ENCODE measurements at regions not wholly inside any gene's neighbourhood (a gene's known extent, or its start where the extent isn't known, plus 50 kb on each side); places are given as distances from the start of the nearest gene placed in this dataset.

- H3K27me3 ChIP-seq (ENCODE audit: insufficient read depth, low read length), result no peaks in the 10 kb centered on the region
- H3K36me3 ChIP-seq (ENCODE audit: insufficient read depth, low read length), result no peaks in the 10 kb centered on the region
- H3K4me1 ChIP-seq (ENCODE audit: insufficient read depth, low read length), result peaks cover 11% of the 10 kb centered on the region
- peaks cover 2% of the 10 kb centered on the region for H3K9me3 ChIP-seq (ENCODE audit: low read length)
- H2AFZ ChIP-seq (ENCODE audit: low read depth, low read length), result no peak overlapping the region
- H3K4me3 ChIP-seq (ENCODE audit: low read length), result no peak overlapping the region
Measured at GRCh38 chr7:114264023-114264422, 150.6 kb upstream of the FOXP2 start.

GRCh38 chr7:114263219-114263618 lies 151.4 kb upstream of the FOXP2 start:
- H3K9me3 ChIP-seq (ENCODE audit: low read length), result peaks cover 2% of the 10 kb centered on the region
- H2AFZ ChIP-seq (ENCODE audit: low read depth, low read length), result no peak overlapping the region
- no peak overlapping the region for H3K4me3 ChIP-seq (ENCODE audit: low read length)
- H3K36me3 ChIP-seq (ENCODE audit: insufficient read depth, low read length), result no peaks in the 10 kb centered on the region
- no peaks in the 10 kb centered on the region for H3K27me3 ChIP-seq (ENCODE audit: insufficient read depth, low read length)
- peaks cover 11% of the 10 kb centered on the region for H3K4me1 ChIP-seq (ENCODE audit: insufficient read depth, low read length)

- Histone ChIP-seq H2AFZ (ENCODE audit: low read depth, low read length) (no peak overlapping the region), H3K36me3 (ENCODE audit: insufficient read depth, low read length) (no peaks in the 10 kb centered on the region), H3K27me3 (ENCODE audit: insufficient read depth, low read length) (no peaks in the 10 kb centered on the region), H3K4me3 (ENCODE audit: low read length) (no peak overlapping the region), H3K4me1 (ENCODE audit: insufficient read depth, low read length) (no peaks in the 10 kb centered on the region), H3K9me3 (ENCODE audit: low read length) (peaks cover 6% of the 10 kb centered on the region)
Measured at GRCh38 chr7:114255404-114255841, 159.2 kb upstream of the FOXP2 start.

- Histone ChIP-seq H3K27me3 (ENCODE audit: insufficient read depth, low read length) (no peaks in the 10 kb centered on the region), H3K4me3 (ENCODE audit: low read length) (no peak overlapping the region), H2AFZ (ENCODE audit: low read depth, low read length) (no peak overlapping the region), H3K36me3 (ENCODE audit: insufficient read depth, low read length) (no peaks in the 10 kb centered on the region), H3K9me3 (ENCODE audit: low read length) (no peaks in the 10 kb centered on the region), H3K4me1 (ENCODE audit: insufficient read depth, low read length) (peaks cover 4% of the 10 kb centered on the region)
Measured at GRCh38 chr7:114243646-114244045, 171.0 kb upstream of the FOXP2 start.

- peaks cover 4% of the 10 kb centered on the region for H3K4me1 ChIP-seq (ENCODE audit: insufficient read depth, low read length)
- H3K4me3 ChIP-seq (ENCODE audit: low read length), result no peak overlapping the region
- no peaks in the 10 kb centered on the region for H3K9me3 ChIP-seq (ENCODE audit: low read length)
- H3K36me3 ChIP-seq (ENCODE audit: insufficient read depth, low read length), result no peaks in the 10 kb centered on the region
- no peak overlapping the region for H2AFZ ChIP-seq (ENCODE audit: low read depth, low read length)
- no peaks in the 10 kb centered on the region for H3K27me3 ChIP-seq (ENCODE audit: insufficient read depth, low read length)
Measured at GRCh38 chr7:114242992-114243507, 171.6 kb upstream of the FOXP2 start.

GRCh38 chr7:114229246-114229645 lies 185.4 kb upstream of the FOXP2 start:
- H3K4me1 ChIP-seq (ENCODE audit: insufficient read depth, low read length), result no peaks in the 10 kb centered on the region
- H2AFZ ChIP-seq (ENCODE audit: low read depth, low read length), result no peak overlapping the region
- peaks cover 4% of the 10 kb centered on the region for H3K9me3 ChIP-seq (ENCODE audit: low read length)
- no peaks in the 10 kb centered on the region for H3K36me3 ChIP-seq (ENCODE audit: insufficient read depth, low read length)
- no peak overlapping the region for H3K4me3 ChIP-seq (ENCODE audit: low read length)
- no peaks in the 10 kb centered on the region for H3K27me3 ChIP-seq (ENCODE audit: insufficient read depth, low read length)

GRCh38 chr7:114225784-114226183 lies 188.8 kb upstream of the FOXP2 start:
- Histone ChIP-seq H3K4me3 (ENCODE audit: low read length) (no peak overlapping the region), H3K9me3 (ENCODE audit: low read length) (peaks cover 2% of the 10 kb centered on the region), H3K27me3 (ENCODE audit: insufficient read depth, low read length) (no peaks in the 10 kb centered on the region), H3K36me3 (ENCODE audit: insufficient read depth, low read length) (no peaks in the 10 kb centered on the region), H3K4me1 (ENCODE audit: insufficient read depth, low read length) (no peaks in the 10 kb centered on the region), H2AFZ (ENCODE audit: low read depth, low read length) (no peak overlapping the region)

GRCh38 chr7:114218283-114218682 lies 196.3 kb upstream of the FOXP2 start:
- H3K4me1 ChIP-seq (ENCODE audit: insufficient read depth, low read length), result peaks cover 5% of the 10 kb centered on the region
- no peak overlapping the region for H3K4me3 ChIP-seq (ENCODE audit: low read length)
- no peaks in the 10 kb centered on the region for H3K9me3 ChIP-seq (ENCODE audit: low read length)
- H3K27me3 ChIP-seq (ENCODE audit: insufficient read depth, low read length), result no peaks in the 10 kb centered on the region
- H2AFZ ChIP-seq (ENCODE audit: low read depth, low read length), result no peak overlapping the region
- H3K36me3 ChIP-seq (ENCODE audit: insufficient read depth, low read length), result no peaks in the 10 kb centered on the region

- H3K9me3 ChIP-seq (ENCODE audit: low read length), result no peaks in the 10 kb centered on the region
- H2AFZ ChIP-seq (ENCODE audit: low read depth, low read length), result no peak overlapping the region
- H3K4me3 ChIP-seq (ENCODE audit: low read length), result no peak overlapping the region
- no peaks in the 10 kb centered on the region for H3K36me3 ChIP-seq (ENCODE audit: insufficient read depth, low read length)
- H3K4me1 ChIP-seq (ENCODE audit: insufficient read depth, low read length), result peaks cover 5% of the 10 kb centered on the region
- H3K27me3 ChIP-seq (ENCODE audit: insufficient read depth, low read length), result no peaks in the 10 kb centered on the region
Measured at GRCh38 chr7:114217026-114217806, 197.4 kb upstream of the FOXP2 start.

- Histone ChIP-seq H3K27me3 (ENCODE audit: insufficient read depth, low read length) (no peaks in the 10 kb centered on the region), H3K4me1 (ENCODE audit: insufficient read depth, low read length) (peaks cover 5% of the 10 kb centered on the region), H2AFZ (ENCODE audit: low read depth, low read length) (no peak overlapping the region), H3K9me3 (ENCODE audit: low read length) (peaks cover 2% of the 10 kb centered on the region), H3K4me3 (ENCODE audit: low read length) (no peak overlapping the region), H3K36me3 (ENCODE audit: insufficient read depth, low read length) (no peaks in the 10 kb centered on the region)
Measured at GRCh38 chr7:114214466-114214865, 200.1 kb upstream of the FOXP2 start.

GRCh38 chr7:114212721-114213429 lies 201.7 kb upstream of the FOXP2 start:
- Histone ChIP-seq H3K4me1 (ENCODE audit: insufficient read depth, low read length) (peaks cover 3% of the 10 kb centered on the region), H3K36me3 (ENCODE audit: insufficient read depth, low read length) (no peaks in the 10 kb centered on the region), H3K4me3 (ENCODE audit: low read length) (no peak overlapping the region), H2AFZ (ENCODE audit: low read depth, low read length) (no peak overlapping the region), H3K9me3 (ENCODE audit: low read length) (peaks cover 2% of the 10 kb centered on the region), H3K27me3 (ENCODE audit: insufficient read depth, low read length) (no peaks in the 10 kb centered on the region)

GRCh38 chr7:114209968-114210367 lies 204.6 kb upstream of the FOXP2 start:
- peaks cover 2% of the 10 kb centered on the region for H3K9me3 ChIP-seq (ENCODE audit: low read length)
- no peaks in the 10 kb centered on the region for H3K36me3 ChIP-seq (ENCODE audit: insufficient read depth, low read length)
- H3K4me1 ChIP-seq (ENCODE audit: insufficient read depth, low read length), result peaks cover 3% of the 10 kb centered on the region

GRCh38 chr7:114206688-114207087 lies 207.9 kb upstream of the FOXP2 start:
- Histone ChIP-seq H3K36me3 (ENCODE audit: insufficient read depth, low read length) (no peaks in the 10 kb centered on the region), H2AFZ (ENCODE audit: low read depth, low read length) (no peak overlapping the region), H3K9me3 (ENCODE audit: low read length) (peaks cover 2% of the 10 kb centered on the region), H3K4me3 (ENCODE audit: low read length) (no peak overlapping the region), H3K4me1 (ENCODE audit: insufficient read depth, low read length) (no peaks in the 10 kb centered on the region), H3K27me3 (ENCODE audit: insufficient read depth, low read length) (no peaks in the 10 kb centered on the region)

More at GRCh38 chr7:114209968-114210367, 204.6 kb upstream of the FOXP2 start:
- Histone ChIP-seq H2AFZ (ENCODE audit: low read depth, low read length) (no peak overlapping the region), H3K27me3 (ENCODE audit: insufficient read depth, low read length) (no peaks in the 10 kb centered on the region), H3K4me3 (ENCODE audit: low read length) (no peak overlapping the region)

Measured in neuron (in vitro differentiated cells).